DOHH2 (cell line): ENCODE measurements at regions not wholly inside any gene's neighbourhood (a gene's known extent, or its start where the extent isn't known, plus 50 kb on each side); places are given as distances from the start of the nearest gene placed in this dataset.

Experiments
- H3F3A ChIP-seq: fragments of 200-600 bp; sonication (generic), shearing (Covaris generic); 2 replicates; pipeline ENCODE4 v1.6.0; 2016; ENCODE audit warnings: antibody characterized with exemption, mild to moderate bottlenecking; ENCODE audit not compliant: control insufficient read depth, insufficient read depth
- H3K27ac ChIP-seq: fragments of 200-600 bp; sonication (generic); 2 replicates; pipeline ENCODE4 v1.5.1; 2014; ENCODE audit warnings: low read depth, mild to moderate bottlenecking, low read length, moderate library complexity
- H3K27me3 ChIP-seq: fragments of 200-600 bp; sonication (generic); 2 replicates; pipeline ENCODE4 v1.6.1; 2014; ENCODE audit warnings: mild to moderate bottlenecking, low read length, mixed read lengths; ENCODE audit not compliant: control insufficient read depth
- H3K36me3 ChIP-seq: fragments of 200-600 bp; sonication (generic); 2 replicates; pipeline ENCODE4 v1.6.1; 2014; ENCODE audit warnings: mild to moderate bottlenecking, low read length, moderate library complexity, mixed read lengths; ENCODE audit not compliant: control insufficient read depth
- H3K4me1 ChIP-seq: fragments of 200-600 bp; sonication (generic); 2 replicates; pipeline ENCODE4 v1.6.1; 2014; ENCODE audit warnings: mild to moderate bottlenecking, low read length, mixed read lengths; ENCODE audit not compliant: control insufficient read depth
- H3K4me2 ChIP-seq: fragments of 200-600 bp; sonication (generic); 2 replicates; pipeline ENCODE4 v1.6.0; 2014; ENCODE audit warnings: mild to moderate bottlenecking, low read length, moderate library complexity
- H3K4me3 ChIP-seq: fragments of 200-600 bp; sonication (generic); 2 replicates; pipeline ENCODE4 v1.5.1; 2014; ENCODE audit warnings: mild to moderate bottlenecking, low read length, mixed read lengths
- H3K79me2 ChIP-seq: fragments of 200-600 bp; sonication (generic); 2 replicates; pipeline ENCODE4 v1.6.1; 2014; ENCODE audit warnings: mild to moderate bottlenecking, low read length, mixed read lengths; ENCODE audit not compliant: control insufficient read depth
- H3K9me2 ChIP-seq: fragments of 200-600 bp; sonication (generic); replicated peaks from 2 replicates; pipeline ENCODE4 v1.6.1; 2014; ENCODE audit warnings: mild to moderate bottlenecking, low read length, mixed read lengths; ENCODE audit not compliant: control insufficient read depth
- H3K9me3 ChIP-seq: fragments of 200-600 bp; sonication (generic); 2 replicates; pipeline ENCODE4 v1.6.1; 2014; ENCODE audit warnings: antibody characterized with exemption, low read length, mixed read lengths; ENCODE audit not compliant: control insufficient read depth, insufficient read depth
- H4K20me1 ChIP-seq: fragments of 200-600 bp; sonication (generic); 2 replicates; pipeline ENCODE4 v1.6.0; 2014; ENCODE audit warnings: low read depth, mild to moderate bottlenecking, antibody characterized with exemption, low read length, moderate library complexity; ENCODE audit not compliant: control insufficient read depth, insufficient read depth
- EZH2phosphoT487 ChIP-seq: fragments of 200-600 bp; sonication (generic); IDR thresholded peaks from 2 replicates; pipeline ENCODE4 v1.6.1; 2017; ENCODE audit warnings: borderline replicate concordance, mild to moderate bottlenecking, antibody characterized with exemption, low read length, moderate library complexity, mixed read lengths
- TF ChIP-seq, protein P1 (sequence below): fragments of 200-600 bp; sonication (generic); IDR thresholded peaks from one replicate; pipeline ENCODE4 v1.5.1; 2014; ENCODE audit warnings: antibody characterized with exemption, mild to moderate bottlenecking, low read depth, low read length; ENCODE audit not compliant: poor library complexity, severe bottlenecking

DNA sequence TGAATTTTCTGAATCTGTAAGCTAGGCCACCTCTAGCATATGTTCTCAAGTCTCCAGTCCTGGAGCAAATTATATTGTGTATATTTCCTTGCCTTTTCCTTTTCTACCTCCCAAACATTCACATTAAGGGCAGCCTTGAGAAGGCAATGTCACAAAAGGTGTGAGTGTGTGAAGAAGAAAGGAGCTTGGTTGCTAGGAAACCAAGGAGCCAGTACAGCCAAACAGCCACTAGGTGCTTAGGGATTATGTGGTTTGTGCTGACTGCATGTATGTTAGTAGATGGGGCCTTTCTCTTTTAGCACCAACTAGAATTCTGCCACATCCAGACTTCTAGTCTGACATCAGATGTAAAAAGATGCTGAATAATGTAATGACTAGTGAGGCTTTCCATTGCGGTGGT lies 118.8 kb upstream of the DAZL start:
- H4K20me1 ChIP-seq: no peaks in the 10 kb centered on the region
- no peaks in the 10 kb centered on the region for H3K9me2 ChIP-seq
- no peaks in the 10 kb centered on the region for H3F3A ChIP-seq
- 0 out of 2 replicates have a peak, but pooled peaks cover 5% of the 10 kb centered on the region for H3K9me3 ChIP-seq
- no peak overlapping the region for H3K4me2 ChIP-seq
- no peaks in the 10 kb centered on the region for H3K27me3 ChIP-seq
- H3K27ac ChIP-seq: no peak overlapping the region
- no peak overlapping the region for H3K4me3 ChIP-seq
- H3K4me1 ChIP-seq: no peaks in the 10 kb centered on the region
- no peaks in the 10 kb centered on the region for H3K36me3 ChIP-seq
- TF ChIP-seq EZH2phosphoT487: no peak
- TF ChIP-seq, protein P1, sequence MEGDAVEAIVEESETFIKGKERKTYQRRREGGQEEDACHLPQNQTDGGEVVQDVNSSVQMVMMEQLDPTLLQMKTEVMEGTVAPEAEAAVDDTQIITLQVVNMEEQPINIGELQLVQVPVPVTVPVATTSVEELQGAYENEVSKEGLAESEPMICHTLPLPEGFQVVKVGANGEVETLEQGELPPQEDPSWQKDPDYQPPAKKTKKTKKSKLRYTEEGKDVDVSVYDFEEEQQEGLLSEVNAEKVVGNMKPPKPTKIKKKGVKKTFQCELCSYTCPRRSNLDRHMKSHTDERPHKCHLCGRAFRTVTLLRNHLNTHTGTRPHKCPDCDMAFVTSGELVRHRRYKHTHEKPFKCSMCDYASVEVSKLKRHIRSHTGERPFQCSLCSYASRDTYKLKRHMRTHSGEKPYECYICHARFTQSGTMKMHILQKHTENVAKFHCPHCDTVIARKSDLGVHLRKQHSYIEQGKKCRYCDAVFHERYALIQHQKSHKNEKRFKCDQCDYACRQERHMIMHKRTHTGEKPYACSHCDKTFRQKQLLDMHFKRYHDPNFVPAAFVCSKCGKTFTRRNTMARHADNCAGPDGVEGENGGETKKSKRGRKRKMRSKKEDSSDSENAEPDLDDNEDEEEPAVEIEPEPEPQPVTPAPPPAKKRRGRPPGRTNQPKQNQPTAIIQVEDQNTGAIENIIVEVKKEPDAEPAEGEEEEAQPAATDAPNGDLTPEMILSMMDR: no peak
- H3K79me2 ChIP-seq: no peaks in the 10 kb centered on the region

DNA sequence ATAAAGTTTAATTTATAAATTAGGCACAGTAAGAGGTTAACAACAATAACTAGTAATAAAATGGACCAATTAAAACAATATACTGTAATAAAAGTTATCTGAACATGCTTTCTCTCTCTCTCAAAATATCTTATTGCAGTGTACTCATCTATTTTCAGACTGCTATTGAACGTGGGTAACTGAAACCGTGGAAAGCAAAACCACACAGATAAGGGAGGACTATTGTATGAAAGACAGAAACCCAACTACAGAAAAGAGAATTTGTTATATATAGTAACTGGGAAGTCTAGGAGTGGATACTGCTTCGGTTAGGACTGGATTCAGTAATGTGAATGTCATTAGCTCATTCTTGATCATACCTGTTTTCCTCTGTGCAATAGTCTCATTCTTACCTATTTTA lies 119.3 kb upstream of the DAZL start:
- H3K36me3 ChIP-seq: no peaks in the 10 kb centered on the region
- no peak overlapping the region for H3K27ac ChIP-seq
- TF ChIP-seq, protein P1: no peak
- TF ChIP-seq EZH2phosphoT487: no peak
- 0 out of 2 replicates have a peak, but pooled peaks cover 5% of the 10 kb centered on the region for H3K9me3 ChIP-seq
- no peaks in the 10 kb centered on the region for H3F3A ChIP-seq
- no peak overlapping the region for H3K4me3 ChIP-seq
- no peaks in the 10 kb centered on the region for H3K4me1 ChIP-seq
- H3K79me2 ChIP-seq: no peaks in the 10 kb centered on the region
- H3K27me3 ChIP-seq: no peaks in the 10 kb centered on the region
- H3K9me2 ChIP-seq: no peaks in the 10 kb centered on the region
- H4K20me1 ChIP-seq: no peaks in the 10 kb centered on the region
- H3K4me2 ChIP-seq: no peak overlapping the region

DNA sequence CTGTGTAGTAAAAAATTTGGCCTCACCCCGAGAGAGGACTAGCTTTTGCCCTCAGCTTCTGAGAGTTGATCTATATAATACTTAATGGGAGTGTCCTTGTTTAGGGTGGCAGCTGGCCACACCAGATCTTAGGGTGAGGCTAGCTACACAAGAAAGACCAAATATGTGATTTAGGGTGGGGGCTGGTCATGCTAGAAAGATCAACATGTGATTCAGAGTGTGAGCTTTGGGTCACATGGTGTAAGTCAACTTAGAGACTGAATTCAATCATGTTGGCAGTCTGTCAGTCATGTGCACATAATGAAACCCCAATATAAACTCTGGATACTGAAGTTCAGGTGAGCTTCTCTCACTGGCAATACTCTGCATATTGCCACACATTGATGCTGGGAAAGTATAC lies 120.7 kb upstream of the DAZL start:
- Histone ChIP-seq H3K4me2 (no peak overlapping the region), H3K4me1 (no peaks in the 10 kb centered on the region), H3K27ac (no peak overlapping the region), H3K27me3 (no peaks in the 10 kb centered on the region), H3K9me3 (0 out of 2 replicates have a peak, but pooled peaks cover 5% of the 10 kb centered on the region), H3K4me3 (no peak overlapping the region), H3K36me3 (no peaks in the 10 kb centered on the region), H4K20me1 (no peaks in the 10 kb centered on the region), H3F3A (no peaks in the 10 kb centered on the region), H3K9me2 (no peaks in the 10 kb centered on the region), H3K79me2 (no peaks in the 10 kb centered on the region)
- TF ChIP-seq EZH2phosphoT487: no peak
- TF ChIP-seq, protein P1: no peak
